Bronchial epithelial cell (primary cell): ENCODE measurements at regions not wholly inside any gene's neighbourhood (a gene's known extent, or its start where the extent isn't known, plus 50 kb on each side); places are given as distances from the start of the nearest gene placed in this dataset.

Source experiments
- DNase-seq: peaks from one replicate; pipeline ENCODE4 v3.0.0-alpha.2; 2010; ENCODE audit warnings: low read depth
- FAIRE-seq: peaks from 2 replicates; lab custom pipeline; 2011; peaks lifted over from hg19 to GRCh38; lab: Jason Lieb, UNC
- H3K27me3 ChIP-seq: 2 replicates; pipeline ENCODE4 v1.5.1; 2011; ENCODE audit warnings: low read length; ENCODE audit not compliant: control insufficient read depth, insufficient read depth
- H3K36me3 ChIP-seq: 2 replicates; pipeline ENCODE4 v1.5.1; 2011; ENCODE audit warnings: low read length; ENCODE audit not compliant: control insufficient read depth, insufficient read depth
- H3K4me3 ChIP-seq: 2 replicates; pipeline ENCODE4 v1.5.1; 2011; ENCODE audit warnings: mild to moderate bottlenecking, low read depth, low read length, control low read depth
- TF ChIP-seq, protein P1 (sequence below): IDR thresholded peaks from 2 replicates; pipeline ENCODE4 v1.5.1; 2011; ENCODE audit warnings: mild to moderate bottlenecking, moderate library complexity, low read length, control low read depth, inconsistent platforms; ENCODE audit not compliant: insufficient read depth, severe bottlenecking

DNA sequence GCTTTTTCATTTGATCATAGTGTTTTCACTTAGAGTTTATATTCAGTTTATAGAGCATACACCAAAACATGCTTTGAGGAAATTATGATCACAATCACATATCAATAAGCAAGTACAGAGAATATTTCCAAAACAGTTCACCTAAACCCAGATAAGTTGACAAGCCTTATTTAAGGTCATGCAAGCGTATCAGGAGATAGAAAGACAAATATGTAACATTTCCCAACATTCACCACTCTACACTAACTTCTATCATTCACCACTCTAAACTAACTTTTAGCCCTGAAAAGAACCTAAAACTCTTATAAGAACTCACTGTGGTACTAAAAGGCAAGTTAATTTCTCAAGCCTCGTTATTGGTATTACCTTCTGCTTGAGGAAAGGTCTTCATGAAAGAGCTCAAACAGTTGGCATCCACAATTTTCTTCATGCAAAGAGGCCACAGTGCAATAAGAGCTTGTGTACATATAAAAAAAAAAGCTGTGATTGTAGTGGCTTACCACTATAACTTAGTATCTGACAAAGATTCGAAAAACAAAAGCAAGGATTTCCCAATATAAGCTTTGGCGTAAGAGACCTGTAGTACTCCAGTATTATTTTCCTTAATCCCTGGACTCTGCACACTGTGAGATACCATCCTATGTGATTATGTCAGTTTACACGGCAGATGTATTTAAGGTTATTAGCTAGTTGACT, 903.3 kb downstream of the STIM2 start:
- FAIRE-seq (no peak), DNase-seq (peak; percentile 7)
- Histone ChIP-seq H3K27me3 (no peaks in the 10 kb centered on the region), H3K36me3 (no peaks in the 10 kb centered on the region), H3K4me3 (no peak overlapping the region)
- TF ChIP-seq, protein P1, sequence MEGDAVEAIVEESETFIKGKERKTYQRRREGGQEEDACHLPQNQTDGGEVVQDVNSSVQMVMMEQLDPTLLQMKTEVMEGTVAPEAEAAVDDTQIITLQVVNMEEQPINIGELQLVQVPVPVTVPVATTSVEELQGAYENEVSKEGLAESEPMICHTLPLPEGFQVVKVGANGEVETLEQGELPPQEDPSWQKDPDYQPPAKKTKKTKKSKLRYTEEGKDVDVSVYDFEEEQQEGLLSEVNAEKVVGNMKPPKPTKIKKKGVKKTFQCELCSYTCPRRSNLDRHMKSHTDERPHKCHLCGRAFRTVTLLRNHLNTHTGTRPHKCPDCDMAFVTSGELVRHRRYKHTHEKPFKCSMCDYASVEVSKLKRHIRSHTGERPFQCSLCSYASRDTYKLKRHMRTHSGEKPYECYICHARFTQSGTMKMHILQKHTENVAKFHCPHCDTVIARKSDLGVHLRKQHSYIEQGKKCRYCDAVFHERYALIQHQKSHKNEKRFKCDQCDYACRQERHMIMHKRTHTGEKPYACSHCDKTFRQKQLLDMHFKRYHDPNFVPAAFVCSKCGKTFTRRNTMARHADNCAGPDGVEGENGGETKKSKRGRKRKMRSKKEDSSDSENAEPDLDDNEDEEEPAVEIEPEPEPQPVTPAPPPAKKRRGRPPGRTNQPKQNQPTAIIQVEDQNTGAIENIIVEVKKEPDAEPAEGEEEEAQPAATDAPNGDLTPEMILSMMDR: no peak

DNA sequence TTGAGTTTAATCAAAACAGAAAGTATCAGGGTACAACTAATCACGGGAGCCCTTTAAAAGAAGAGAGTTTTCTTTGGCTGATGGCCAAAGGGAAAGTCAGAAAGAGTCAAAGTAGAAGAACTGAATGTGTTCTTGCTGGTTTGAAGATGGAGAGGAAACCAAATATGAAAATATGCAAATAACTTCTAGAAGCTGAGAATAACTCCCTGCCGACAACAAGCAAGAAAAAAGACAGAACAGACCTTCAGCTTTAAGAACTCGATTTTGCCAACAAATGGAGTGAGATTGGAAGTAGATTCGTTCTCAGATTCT, 903.8 kb downstream of the STIM2 start:
- TF ChIP-seq, protein P1: no peak
- Histone ChIP-seq H3K27me3 (no peaks in the 10 kb centered on the region), H3K4me3 (no peak overlapping the region), H3K36me3 (no peaks in the 10 kb centered on the region)
- DNase-seq (no peak), FAIRE-seq (no peak)

DNA sequence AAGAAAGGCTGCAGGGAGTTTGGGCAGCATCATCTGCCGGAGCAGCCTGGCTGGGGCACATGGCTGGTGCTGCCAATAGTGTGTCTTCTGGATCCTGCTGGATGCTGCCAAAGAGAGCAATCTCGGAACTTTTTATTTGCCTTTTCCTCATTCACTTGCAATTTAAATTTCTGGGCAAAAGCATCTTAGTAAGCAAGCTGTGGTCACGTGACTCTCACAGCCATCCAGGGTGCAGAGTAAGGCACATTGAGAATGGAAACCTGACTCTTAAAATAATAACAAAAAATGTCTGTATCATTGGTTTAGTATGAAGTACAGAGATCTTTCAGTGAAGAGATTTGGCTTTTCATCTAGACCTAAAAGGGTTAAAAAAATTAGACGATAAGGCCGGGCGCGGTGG, 910.3 kb downstream of the STIM2 start:
- TF ChIP-seq, protein P1: no peak
- no peak overlapping the region for H3K4me3 ChIP-seq
- no peaks in the 10 kb centered on the region for H3K27me3 ChIP-seq
- FAIRE-seq (no peak), DNase-seq (no peak)
- no peaks in the 10 kb centered on the region for H3K36me3 ChIP-seq

DNA sequence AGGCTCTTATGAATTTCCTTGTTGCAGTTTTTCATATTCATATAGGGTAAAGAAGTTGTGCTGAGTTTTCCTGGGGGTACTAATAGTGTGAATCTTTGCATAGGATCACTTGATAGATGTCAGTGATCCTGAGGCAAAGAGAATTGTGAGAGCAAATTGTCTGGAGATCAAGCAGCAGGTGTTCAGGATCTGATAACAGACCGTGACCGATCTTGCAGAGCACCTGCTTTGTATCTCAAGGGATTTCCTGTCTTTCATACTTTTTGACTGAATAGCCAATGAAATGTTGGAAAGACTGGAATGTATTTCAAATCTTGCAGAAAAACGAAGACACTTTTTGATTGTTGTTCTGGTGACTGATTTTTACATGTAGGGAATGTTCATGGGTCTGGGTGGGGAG, 914.5 kb downstream of the STIM2 start:
- DNase-seq (no peak), FAIRE-seq (no peak)
- TF ChIP-seq, protein P1: no peak
- H3K36me3 ChIP-seq: no peaks in the 10 kb centered on the region
- H3K4me3 ChIP-seq: no peak overlapping the region
- H3K27me3 ChIP-seq: no peaks in the 10 kb centered on the region

DNA sequence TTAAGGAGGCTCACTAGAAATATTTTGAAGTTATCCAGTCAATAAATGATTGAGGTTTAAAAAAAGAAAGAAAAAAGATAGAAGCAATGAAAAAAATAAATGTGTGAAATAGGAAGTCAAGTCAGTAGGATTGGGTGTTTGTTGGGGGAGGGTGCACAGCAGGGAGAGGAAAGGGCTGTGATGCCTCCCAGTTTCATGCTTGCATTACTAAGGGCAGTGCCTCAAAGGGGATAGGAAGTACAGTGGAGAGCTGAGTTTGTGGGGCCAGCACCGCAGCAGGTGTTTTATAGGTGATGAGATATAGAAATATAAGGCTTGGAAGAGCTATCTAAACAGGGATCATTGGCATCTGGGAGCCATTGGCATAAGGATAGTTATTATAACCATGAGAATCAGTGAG, 919.2 kb downstream of the STIM2 start:
- DNase-seq (no peak), FAIRE-seq (no peak)
- H3K4me3 ChIP-seq: no peak overlapping the region
- H3K27me3 ChIP-seq: no peaks in the 10 kb centered on the region
- H3K36me3 ChIP-seq: no peaks in the 10 kb centered on the region
- TF ChIP-seq, protein P1: no peak

DNA sequence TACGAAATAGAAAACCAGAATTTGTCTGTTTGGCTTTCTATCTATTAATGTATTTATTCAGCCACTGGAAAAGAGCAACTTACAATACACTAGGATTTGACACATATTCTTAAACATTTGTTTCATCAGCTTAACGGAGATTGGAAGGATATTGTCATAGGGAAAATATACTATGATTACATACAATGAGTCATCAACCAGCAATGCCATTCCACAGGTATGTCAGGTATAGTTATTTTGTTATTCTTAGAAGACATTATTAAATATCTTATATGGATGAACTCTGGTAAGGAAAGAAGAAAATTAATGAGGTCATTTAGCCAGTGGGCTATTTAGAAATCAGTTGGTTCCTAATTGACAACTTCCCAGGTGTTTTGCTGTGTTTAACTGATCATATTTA, 926.6 kb downstream of the STIM2 start:
- Histone ChIP-seq H3K27me3 (no peaks in the 10 kb centered on the region), H3K4me3 (no peak overlapping the region), H3K36me3 (no peaks in the 10 kb centered on the region)
- DNase-seq (peak; percentile 94), FAIRE-seq (no peak)
- TF ChIP-seq, protein P1: no peak
